Natural killer cell (primary cell): ENCODE measurements at regions not wholly inside any gene's neighbourhood (a gene's known extent, or its start where the extent isn't known, plus 50 kb on each side); places are given as distances from the start of the nearest gene placed in this dataset.

Source experiments
- ATAC-seq, 3 donors: fragments of 150-1000 bp in 2 of 3; fragments of 200-7000 bp in 1 of 3; cut with Tn5 transposase; 1 replicate in 1 of 3; 2 replicates in 2 of 3; pipeline ENCODE4 v1.10.0; 2021; ENCODE audit warnings: mild to moderate bottlenecking in 2 of 3, moderate library complexity in 2 of 3
- DNase-seq, 2 donors: peaks; one replicate each; pipeline versions ENCODE4 v3.0.0 to v3.0.0-alpha.2; 2013 to 2021; ENCODE audit warnings: mixed read lengths in 1 of 2
- H3K27ac ChIP-seq: one replicate; pipeline ENCODE4 v1.5.1; 2013; ENCODE audit warnings: mild to moderate bottlenecking, low read length
- H3K27me3 ChIP-seq: one replicate; pipeline ENCODE4 v1.6.1; 2013; ENCODE audit warnings: low read length; ENCODE audit not compliant: control insufficient read depth, insufficient read depth
- H3K36me3 ChIP-seq: one replicate; pipeline ENCODE4 v1.6.1; 2013; ENCODE audit warnings: low read length; ENCODE audit not compliant: control insufficient read depth, insufficient read depth
- H3K4me1 ChIP-seq: one replicate; pipeline ENCODE4 v1.6.1; 2013; ENCODE audit warnings: low read length; ENCODE audit not compliant: control insufficient read depth, insufficient read depth
- H3K4me3 ChIP-seq: one replicate; pipeline ENCODE4 v1.5.1; 2013; ENCODE audit warnings: low read length
- H3K9me3 ChIP-seq: one replicate; pipeline ENCODE4 v1.6.1; 2013; ENCODE audit warnings: low read length; ENCODE audit not compliant: control insufficient read depth, insufficient read depth
- H3K27ac Mint-ChIP-seq, 2 donors: one replicate each; pipeline ENCODE4 v1.8.0; 2022; ENCODE audit warnings: mild to moderate bottlenecking in 2 of 2, mixed read lengths in 2 of 2, moderate library complexity in 1 of 2
- H3K27me3 Mint-ChIP-seq, 2 donors: one replicate each; pipeline ENCODE4 v1.8.0; 2022; ENCODE audit warnings: low read depth in 2 of 2, mixed read lengths in 2 of 2
- H3K36me3 Mint-ChIP-seq: one replicate; pipeline ENCODE4 v1.8.0; 2022; ENCODE audit warnings: mixed read lengths
- H3K4me1 Mint-ChIP-seq, 2 donors: one replicate each; pipeline ENCODE4 v1.8.0; 2022; ENCODE audit warnings: mixed read lengths in 2 of 2
- H3K4me3 Mint-ChIP-seq: one replicate; pipeline ENCODE4 v1.8.0; 2022; ENCODE audit warnings: mild to moderate bottlenecking, moderate library complexity, mixed read lengths
- H3K9me3 Mint-ChIP-seq, 2 donors: one replicate each; pipeline ENCODE4 v1.8.0; 2022; ENCODE audit warnings: mixed read lengths in 2 of 2
- WGBS: methylation state at CpG from one replicate; pipeline ENCODE4 v1.1.7; 2013; ENCODE audit warnings: missing lambda C conversion rate; ENCODE audit not compliant: insufficient coverage; 5-methylcytosine and 5-hydroxymethylcytosine counted together
- intact Hi-C: fragments of 100-400 bp; cut with micrococcal nuclease; formaldehyde crosslinking; loops from one replicate; pipeline ENCODE4 v1.14.2; 2022
- TF ChIP-seq, protein P1 (sequence below): fragments of 200-600 bp; IDR thresholded peaks from one replicate; pipeline ENCODE4 v1.8.0; 2022; ENCODE audit warnings: antibody characterized with exemption

DNA sequence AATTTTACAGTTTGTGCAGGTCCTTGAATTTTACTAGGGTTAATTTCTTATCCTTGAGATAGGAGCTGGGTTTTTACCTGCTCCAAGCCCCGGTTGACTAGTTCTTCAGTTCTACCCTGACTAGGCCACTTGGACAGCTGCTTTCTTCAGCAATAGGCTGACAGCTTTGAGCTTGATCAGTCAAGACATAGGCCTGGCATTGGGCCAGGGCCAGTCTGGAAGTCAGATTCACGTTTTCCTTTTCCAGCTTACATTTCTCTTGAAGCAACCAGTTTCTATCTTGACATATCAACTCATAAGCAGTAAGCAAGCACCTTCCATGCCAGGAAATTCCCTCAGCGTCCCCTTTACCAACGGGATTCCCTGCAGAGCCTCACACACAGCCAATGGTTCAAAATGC, 63.7 kb upstream of the AJAP1 start:
- no peaks in the 10 kb centered on the region for H3K9me3 ChIP-seq
- Mint-ChIP-seq H3K9me3 (no peaks in the 10 kb centered on the region), H3K27me3 (peaks cover 15% of the 10 kb centered on the region in 2 donors), H3K36me3 (no peaks in the 10 kb centered on the region), H3K4me3 (no peak overlapping the region), H3K4me1 (no peaks in the 10 kb centered on the region), H3K27ac (no peak overlapping the region)
- no peaks in the 10 kb centered on the region for H3K4me1 ChIP-seq
- TF ChIP-seq, protein P1, sequence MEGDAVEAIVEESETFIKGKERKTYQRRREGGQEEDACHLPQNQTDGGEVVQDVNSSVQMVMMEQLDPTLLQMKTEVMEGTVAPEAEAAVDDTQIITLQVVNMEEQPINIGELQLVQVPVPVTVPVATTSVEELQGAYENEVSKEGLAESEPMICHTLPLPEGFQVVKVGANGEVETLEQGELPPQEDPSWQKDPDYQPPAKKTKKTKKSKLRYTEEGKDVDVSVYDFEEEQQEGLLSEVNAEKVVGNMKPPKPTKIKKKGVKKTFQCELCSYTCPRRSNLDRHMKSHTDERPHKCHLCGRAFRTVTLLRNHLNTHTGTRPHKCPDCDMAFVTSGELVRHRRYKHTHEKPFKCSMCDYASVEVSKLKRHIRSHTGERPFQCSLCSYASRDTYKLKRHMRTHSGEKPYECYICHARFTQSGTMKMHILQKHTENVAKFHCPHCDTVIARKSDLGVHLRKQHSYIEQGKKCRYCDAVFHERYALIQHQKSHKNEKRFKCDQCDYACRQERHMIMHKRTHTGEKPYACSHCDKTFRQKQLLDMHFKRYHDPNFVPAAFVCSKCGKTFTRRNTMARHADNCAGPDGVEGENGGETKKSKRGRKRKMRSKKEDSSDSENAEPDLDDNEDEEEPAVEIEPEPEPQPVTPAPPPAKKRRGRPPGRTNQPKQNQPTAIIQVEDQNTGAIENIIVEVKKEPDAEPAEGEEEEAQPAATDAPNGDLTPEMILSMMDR = no peak
- intact Hi-C loops = no loop called here
- DNase-seq = no peak
- no peak overlapping the region for H3K4me3 ChIP-seq
- no peak overlapping the region for H3K27ac ChIP-seq
- H3K36me3 ChIP-seq = no peaks in the 10 kb centered on the region
- H3K27me3 ChIP-seq = no peaks in the 10 kb centered on the region
- 72% methylated on average over 4 of the region's 4 CpGs for WGBS
- ATAC-seq = no peak

DNA sequence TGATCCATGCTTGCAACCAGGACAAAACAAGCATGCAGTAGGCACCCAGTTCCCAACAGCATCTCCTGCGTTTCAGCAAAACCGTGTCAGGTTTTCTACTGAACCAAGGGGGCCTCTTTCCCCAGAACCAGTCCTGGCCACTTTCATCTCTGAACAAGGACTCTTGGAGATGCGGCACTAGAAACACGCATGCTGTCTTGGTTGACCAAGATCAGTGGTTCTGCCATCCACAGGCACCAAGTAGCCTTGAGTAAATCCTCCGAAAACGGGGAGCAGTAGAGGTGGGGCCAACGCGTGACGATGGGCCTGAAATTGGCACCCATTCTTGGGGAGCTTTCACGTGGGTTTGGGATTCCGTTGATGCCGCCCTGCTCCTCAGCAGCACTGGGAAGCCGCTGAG, 62.5 kb upstream of the AJAP1 start:
- no peaks in the 10 kb centered on the region for H3K4me1 ChIP-seq
- Mint-ChIP-seq H3K4me3 (no peak overlapping the region), H3K36me3 (no peaks in the 10 kb centered on the region), H3K4me1 (no peaks in the 10 kb centered on the region), H3K27ac (no peak overlapping the region), H3K9me3 (no peaks in the 10 kb centered on the region), H3K27me3 (peaks cover 3 to 5% of the 10 kb centered on the region in 2 donors)
- H3K9me3 ChIP-seq = no peaks in the 10 kb centered on the region
- TF ChIP-seq, protein P1 = no peak
- H3K4me3 ChIP-seq = no peak overlapping the region
- 90% methylated on average over 13 of the region's 13 CpGs for WGBS
- H3K27ac ChIP-seq = no peak overlapping the region
- no peaks in the 10 kb centered on the region for H3K36me3 ChIP-seq
- DNase-seq (no peak), ATAC-seq (no peak)
- H3K27me3 ChIP-seq = no peaks in the 10 kb centered on the region
- intact Hi-C loops = no loop called here

DNA sequence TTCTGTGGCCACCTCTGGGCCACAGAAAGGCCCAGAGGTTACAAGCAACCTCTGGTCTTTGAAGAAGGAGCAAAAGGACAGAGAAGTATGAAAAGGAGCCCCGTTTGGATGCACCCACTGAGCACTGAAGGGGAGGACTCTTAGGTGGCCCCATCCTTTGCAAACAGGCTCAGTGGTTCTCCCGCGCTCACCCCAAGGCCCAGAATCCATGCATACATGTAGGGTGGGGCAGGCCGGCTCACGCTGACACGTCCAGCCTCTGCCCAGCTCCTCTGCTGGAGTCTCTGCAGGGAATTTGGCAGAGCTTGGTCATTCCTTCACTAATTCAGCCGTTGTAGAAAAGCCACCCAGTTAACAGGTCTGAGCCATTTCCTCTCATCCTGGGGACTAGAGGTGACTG, 61.3 kb upstream of the AJAP1 start:
- Histone ChIP-seq H3K9me3 (no peaks in the 10 kb centered on the region), H3K36me3 (no peaks in the 10 kb centered on the region), H3K27ac (no peak overlapping the region), H3K4me3 (no peak overlapping the region), H3K4me1 (no peaks in the 10 kb centered on the region), H3K27me3 (no peaks in the 10 kb centered on the region)
- Mint-ChIP-seq H3K9me3 (no peaks in the 10 kb centered on the region), H3K4me3 (no peak overlapping the region), H3K36me3 (no peaks in the 10 kb centered on the region), H3K27me3 (no peaks in the 10 kb centered on the region), H3K27ac (no peak overlapping the region), H3K4me1 (no peaks in the 10 kb centered on the region)
- TF ChIP-seq, protein P1 = no peak
- ATAC-seq = no peak
- intact Hi-C loops = no loop called here
- WGBS = 80% methylated on average over 7 of the region's 7 CpGs
- DNase-seq = no peak

DNA sequence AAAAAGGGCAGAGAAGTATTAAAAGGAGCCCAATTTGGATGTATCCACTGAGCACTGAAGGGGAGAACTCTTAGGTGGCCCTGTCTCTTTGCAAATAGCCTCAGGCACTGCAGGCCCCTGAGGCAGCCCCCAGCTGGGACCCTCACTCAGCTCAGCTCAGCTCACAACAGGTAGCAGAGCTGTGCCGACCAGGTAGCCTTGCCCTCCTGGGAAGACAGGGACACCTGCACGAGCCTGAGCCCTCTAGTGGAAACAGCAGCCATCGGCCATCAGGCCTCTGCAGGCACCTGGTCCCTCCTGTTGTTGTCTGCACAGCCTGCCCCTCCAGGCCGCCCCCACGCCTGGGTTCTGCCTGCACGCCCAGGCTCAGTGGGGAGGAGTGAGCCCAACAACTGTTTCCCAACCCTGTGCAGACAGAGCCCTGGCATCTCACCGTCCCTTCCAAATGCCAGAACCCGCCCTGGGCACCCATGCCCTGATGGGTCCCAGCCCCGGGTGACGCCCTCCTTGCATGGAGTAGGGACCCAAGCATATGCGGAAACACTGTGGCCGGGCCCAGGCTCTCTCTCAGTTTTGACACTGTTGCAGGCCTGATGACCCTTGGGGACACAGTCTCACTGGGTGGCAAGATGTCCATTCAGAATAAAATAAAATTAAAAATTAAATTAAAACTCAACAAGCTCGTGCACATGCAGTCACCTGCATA, 60.0 kb upstream of the AJAP1 start:
- ATAC-seq = no peak
- 81% methylated on average over 13 of the region's 13 CpGs for WGBS
- H3K27me3 ChIP-seq = no peaks in the 10 kb centered on the region
- no peak overlapping the region for H3K4me3 ChIP-seq
- H3K4me1 ChIP-seq = no peaks in the 10 kb centered on the region
- no peaks in the 10 kb centered on the region for H3K9me3 ChIP-seq
- no peaks in the 10 kb centered on the region for H3K4me1 Mint-ChIP-seq
- TF ChIP-seq, protein P1 = no peak
- H3K27ac ChIP-seq = no peak overlapping the region
- H3K36me3 Mint-ChIP-seq = no peaks in the 10 kb centered on the region
- intact Hi-C loops = no loop called here
- H3K27ac Mint-ChIP-seq = no peak overlapping the region
- no peaks in the 10 kb centered on the region for H3K9me3 Mint-ChIP-seq
- no peak overlapping the region for H3K4me3 Mint-ChIP-seq
- no peak for DNase-seq
- H3K36me3 ChIP-seq = no peaks in the 10 kb centered on the region
- no peaks in the 10 kb centered on the region for H3K27me3 Mint-ChIP-seq
